ENCODE measurements at regions not wholly inside any gene's neighbourhood (a gene's known extent, or its start where the extent isn't known, plus 50 kb on each side); places are given as distances from the start of the nearest gene placed in this dataset.

DNA sequence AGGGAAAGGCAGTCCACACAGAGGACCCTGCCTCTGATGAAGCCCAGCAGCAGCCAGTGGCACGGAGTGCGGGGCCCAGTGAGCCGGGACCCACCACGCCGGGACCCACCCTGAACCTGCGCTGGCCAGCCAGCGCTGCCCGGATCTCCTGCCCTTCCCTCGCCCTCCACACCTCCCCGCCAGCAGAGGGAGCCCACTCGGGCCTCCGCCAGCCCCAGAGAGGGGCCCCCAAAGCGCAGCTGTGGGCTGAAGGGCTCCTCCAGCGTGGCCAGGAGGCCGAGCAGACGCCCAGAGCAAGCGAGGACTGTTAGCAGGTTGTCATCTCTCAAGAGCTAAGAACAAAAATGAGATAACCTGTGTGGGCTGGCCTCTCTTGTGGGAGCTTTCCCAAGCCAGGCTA is 81.3 kb upstream of the ATP10A start:
- TF ChIP-seq, protein P1, sequence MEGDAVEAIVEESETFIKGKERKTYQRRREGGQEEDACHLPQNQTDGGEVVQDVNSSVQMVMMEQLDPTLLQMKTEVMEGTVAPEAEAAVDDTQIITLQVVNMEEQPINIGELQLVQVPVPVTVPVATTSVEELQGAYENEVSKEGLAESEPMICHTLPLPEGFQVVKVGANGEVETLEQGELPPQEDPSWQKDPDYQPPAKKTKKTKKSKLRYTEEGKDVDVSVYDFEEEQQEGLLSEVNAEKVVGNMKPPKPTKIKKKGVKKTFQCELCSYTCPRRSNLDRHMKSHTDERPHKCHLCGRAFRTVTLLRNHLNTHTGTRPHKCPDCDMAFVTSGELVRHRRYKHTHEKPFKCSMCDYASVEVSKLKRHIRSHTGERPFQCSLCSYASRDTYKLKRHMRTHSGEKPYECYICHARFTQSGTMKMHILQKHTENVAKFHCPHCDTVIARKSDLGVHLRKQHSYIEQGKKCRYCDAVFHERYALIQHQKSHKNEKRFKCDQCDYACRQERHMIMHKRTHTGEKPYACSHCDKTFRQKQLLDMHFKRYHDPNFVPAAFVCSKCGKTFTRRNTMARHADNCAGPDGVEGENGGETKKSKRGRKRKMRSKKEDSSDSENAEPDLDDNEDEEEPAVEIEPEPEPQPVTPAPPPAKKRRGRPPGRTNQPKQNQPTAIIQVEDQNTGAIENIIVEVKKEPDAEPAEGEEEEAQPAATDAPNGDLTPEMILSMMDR (IDR thresholded peaks at IDR 0.05; ENCODE audit: low read depth, low read length) = no peak
- no peak for TF ChIP-seq EZH2phosphoT487 (IDR thresholded peaks at IDR 0.05; ENCODE audit: low read depth)

Data from OCI-LY3 (cell line).